ENCODE measurements at regions not wholly inside any gene's neighbourhood (a gene's known extent, or its start where the extent isn't known, plus 50 kb on each side); places are given as distances from the start of the nearest gene placed in this dataset.
A peak's percentile ranks its signal among the peaks of the same experiment; 100 is the strongest.

- ATAC-seq (ENCODE audit: low read depth) (no peak), DNase-seq (peak; percentile 67)
- Histone ChIP-seq H3K4me3 (ENCODE audit: insufficient read depth, low read depth, low read length) (no peak overlapping the region), H3K4me2 (ENCODE audit: low read depth, low read length) (no peak overlapping the region), H3K9ac (ENCODE audit: low read depth, low read length) (no peak overlapping the region), H3K23ac (ENCODE audit: low read depth, low read length) (peak overlapping the region; percentile 44; the same call in 1 of the 2 replicates), H4K5ac (ENCODE audit: low read depth, low read length) (peak overlapping the region; percentile 9; the same call in 1 of the 2 replicates), H3K56ac (ENCODE audit: extremely low read depth, insufficient read depth, low read length) (no peak overlapping the region), H4K91ac (ENCODE audit: insufficient read depth, low read depth, low read length) (no peak overlapping the region), H2BK120ac (ENCODE audit: low read depth, low read length) (peak overlapping the region; percentile 3; the same call in 1 of the 2 replicates), H3K9me1 (ENCODE audit: insufficient read depth, low read length) (peaks cover 4% of the 10 kb centered on the region; the same call in 1 of the 2 replicates), H3K4me1 (ENCODE audit: control insufficient read depth, insufficient read depth, low read length) (peaks cover 7% of the 10 kb centered on the region), H3K18ac (ENCODE audit: low read depth, low read length) (0 out of 2 replicates have a peak overlapping the region, but pooled peaks have one; percentile 5), H3K14ac (replicated peaks; ENCODE audit: low read depth, low read length) (peak overlapping the region; percentile 3; the same call in 1 of the 2 replicates), H3K4ac (ENCODE audit: low read depth, low read length) (peak overlapping the region; percentile 45; the same call in 1 of the 2 replicates), H4K20me1 (ENCODE audit: insufficient read depth, low read length) (no peaks in the 10 kb centered on the region), H2AK9ac (replicated peaks; ENCODE audit: low read depth, low read length, poor library complexity) (peak overlapping the region; percentile 60), H2AFZ (replicated peaks; ENCODE audit: low read length, poor library complexity) (peak overlapping the region; percentile 18), H3K9me3 (ENCODE audit: control insufficient read depth, insufficient read depth, low read length) (no peaks in the 10 kb centered on the region), H3K27me3 (ENCODE audit: control insufficient read depth, insufficient read depth, low read length) (no peaks in the 10 kb centered on the region), H4K8ac (ENCODE audit: low read depth in 2 of 2, low read length in 2 of 2) (no peak overlapping the region), H2AK5ac (ENCODE audit: low read depth, low read length) (peak overlapping the region; percentile 70; the same call in 1 of the 2 replicates), H2BK5ac (ENCODE audit: low read depth, low read length, poor library complexity, severe bottlenecking) (no peak overlapping the region), H3K27ac (ENCODE audit: insufficient read depth, low read length) (no peak overlapping the region), H3K79me1 (ENCODE audit: low read depth in 1 of 2, low read length in 2 of 2) (no peaks in the 10 kb centered on the region), H3K36me3 (ENCODE audit: control insufficient read depth, insufficient read depth, low read length) (no peaks in the 10 kb centered on the region), H2BK15ac (ENCODE audit: low read depth, low read length) (peak overlapping the region; percentile 18; the same call in 2 of the 3 replicates), H2BK20ac (ENCODE audit: low read depth, low read length) (peak overlapping the region; percentile 6; the same call in 1 of the 2 replicates)
- no TSS peak for BruUV-seq (replicated peaks)
- intact Hi-C loops (cut with micrococcal nuclease), result no loop called here
- TF ChIP-seq CHD1 (IDR thresholded peaks at IDR 0.05; ENCODE audit: low read depth, low read length), result no peak
- CTCF ChIA-PET, result no interaction called here
- dilution Hi-C loops (cut with HindIII; ENCODE audit: low sequenced_read_pairs, unreplicated experiment), result no loop called here
- 75% methylated on average over 3 of the region's 6 CpGs; no CpG with 5 or more reads in 1 of the 2 experiments for WGBS, 2 experiments (ENCODE audit: extremely low coverage in 2 of 2, insufficient read length in 1 of 2)
- in situ Hi-C loops (cut with MboI; ENCODE audit: low sequenced_read_pairs), result no loop called here
- POLR2A ChIA-PET (ENCODE audit: unreplicated experiment), result no interaction called here
Measured at GRCh38 chr1:8189931-8190483, 127.9 kb upstream of the SLC45A1 start.
